Upper lobe of right lung (tissue), 1 donor: ENCODE measurements at regions not wholly inside any gene's neighbourhood (a gene's known extent, or its start where the extent isn't known, plus 50 kb on each side); places are given as distances from the start of the nearest gene placed in this dataset.

ENCODE experiments used
- ATAC-seq: fragments of 200-7000 bp; cut with Tn5 transposase; one replicate; pipeline ENCODE4 v1.9.1; 2020; ENCODE audit warnings: mild to moderate bottlenecking, moderate library complexity
- DNase-seq: peaks from one replicate; pipeline ENCODE4 v3.0.0-alpha.2; 2020
- H3K27ac ChIP-seq: fragments of 200-600 bp; one replicate; pipeline ENCODE4 v1.8.0; 2022
- H3K27me3 ChIP-seq: fragments of 200-600 bp; one replicate; pipeline ENCODE4 v1.8.0; 2022; ENCODE audit warnings: mild to moderate bottlenecking
- H3K36me3 ChIP-seq: fragments of 200-600 bp; one replicate; pipeline ENCODE4 v1.8.0; 2022
- H3K4me1 ChIP-seq: fragments of 200-600 bp; one replicate; pipeline ENCODE4 v1.8.0; 2022
- H3K4me3 ChIP-seq: fragments of 200-600 bp; one replicate; pipeline ENCODE4 v1.8.0; 2022; ENCODE audit warnings: mild to moderate bottlenecking
- H3K9me3 ChIP-seq: fragments of 200-600 bp; one replicate; pipeline ENCODE4 v1.8.0; 2022
- CTCF ChIP-seq: fragments of 200-600 bp; IDR thresholded peaks from one replicate; pipeline ENCODE4 v1.8.0; 2022; ENCODE audit warnings: antibody characterized with exemption
- intact Hi-C: fragments of 100-400 bp; cut with DNase I; formaldehyde crosslinking; loops from one replicate; pipeline ENCODE4 v1.11.0; 2022
- donor health status: DM: no; HTN: yes; CAD: no; lungs with severe emphysema.

GRCh38 chr10:84842593-84842992 is 514.2 kb downstream of the CCSER2 start:
- DNase-seq (no peak), ATAC-seq (no peak)
- intact Hi-C loops = no loop called here
- H3K4me3 ChIP-seq = no peak overlapping the region
- H3K4me1 ChIP-seq = no peaks in the 10 kb centered on the region
- H3K27ac ChIP-seq = no peak overlapping the region
- TF ChIP-seq CTCF = no peak
- H3K27me3 ChIP-seq = no peaks in the 10 kb centered on the region
- no peaks in the 10 kb centered on the region for H3K9me3 ChIP-seq
- no peaks in the 10 kb centered on the region for H3K36me3 ChIP-seq

GRCh38 chr10:84844461-84844860 is 516.1 kb downstream of the CCSER2 start:
- TF ChIP-seq CTCF = no peak
- no peaks in the 10 kb centered on the region for H3K36me3 ChIP-seq
- no peak overlapping the region for H3K4me3 ChIP-seq
- no peaks in the 10 kb centered on the region for H3K27me3 ChIP-seq
- no peak for ATAC-seq
- no peaks in the 10 kb centered on the region for H3K9me3 ChIP-seq
- intact Hi-C loops = no loop called here
- H3K27ac ChIP-seq = no peak overlapping the region
- no peaks in the 10 kb centered on the region for H3K4me1 ChIP-seq
- no peak for DNase-seq

GRCh38 chr10:84845628-84846261 is 517.4 kb downstream of the CCSER2 start:
- H3K36me3 ChIP-seq = no peaks in the 10 kb centered on the region
- DNase-seq (no peak), ATAC-seq (peak; percentile 80)
- no peaks in the 10 kb centered on the region for H3K9me3 ChIP-seq
- H3K4me1 ChIP-seq = no peaks in the 10 kb centered on the region
- H3K27ac ChIP-seq = no peak overlapping the region
- intact Hi-C loops = no loop called here
- no peak overlapping the region for H3K4me3 ChIP-seq
- H3K27me3 ChIP-seq = no peaks in the 10 kb centered on the region
- peak; percentile 33 for TF ChIP-seq CTCF

- Histone ChIP-seq H3K4me1 (no peaks in the 10 kb centered on the region), H3K36me3 (no peaks in the 10 kb centered on the region), H3K27ac (no peak overlapping the region), H3K9me3 (no peaks in the 10 kb centered on the region), H3K4me3 (no peak overlapping the region), H3K27me3 (no peaks in the 10 kb centered on the region)
- ATAC-seq (no peak), DNase-seq (no peak)
- no peak for TF ChIP-seq CTCF
- intact Hi-C loops = no loop called here
These were observed 518.4 kb downstream of the CCSER2 start for GRCh38 chr10:84846658-84847316.

GRCh38 chr10:84848967-84849366 is 520.6 kb downstream of the CCSER2 start:
- H3K9me3 ChIP-seq = no peaks in the 10 kb centered on the region
- H3K27me3 ChIP-seq = no peaks in the 10 kb centered on the region
- no peak for TF ChIP-seq CTCF
- no peak overlapping the region for H3K4me3 ChIP-seq
- no peak overlapping the region for H3K27ac ChIP-seq
- intact Hi-C loops = no loop called here
- H3K36me3 ChIP-seq = no peaks in the 10 kb centered on the region
- ATAC-seq (no peak), DNase-seq (no peak)
- no peaks in the 10 kb centered on the region for H3K4me1 ChIP-seq
